GM19324 (cell line): ENCODE measurements at regions not wholly inside any gene's neighbourhood (a gene's known extent, or its start where the extent isn't known, plus 50 kb on each side); places are given as distances from the start of the nearest gene placed in this dataset.

Source experiments
- ATAC-seq: cut with Tn5 transposase; IDR thresholded peaks from one replicate; pipeline ENCODE4 v1.9.1; 2021; ENCODE audit warnings: mild to moderate bottlenecking, moderate library complexity; ENCODE audit not compliant: unreplicated experiment, low FRiP score

DNA sequence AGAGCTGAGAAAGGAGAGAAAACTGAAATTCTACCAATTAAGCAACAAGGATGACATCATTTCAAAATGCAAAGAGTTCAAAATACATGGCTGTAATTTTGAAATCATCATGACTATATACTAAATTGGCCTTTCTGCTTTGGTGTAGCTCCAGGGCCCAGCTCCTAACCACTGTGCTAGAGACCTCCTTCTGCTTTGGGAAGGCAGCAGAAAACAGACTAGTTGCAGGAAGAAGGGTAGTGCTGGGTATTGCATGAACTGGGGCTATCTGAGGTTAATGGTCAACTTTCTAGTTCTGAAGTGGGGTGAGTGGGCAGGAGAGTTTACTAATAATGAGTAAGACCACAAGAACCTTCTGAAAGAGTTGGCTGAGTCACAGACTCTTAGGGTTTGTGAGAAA is 66.2 kb downstream of the PTGER2 start:
- ATAC-seq: peak; percentile 78
